NCI-H128 (cell line): ENCODE measurements at regions not wholly inside any gene's neighbourhood (a gene's known extent, or its start where the extent isn't known, plus 50 kb on each side); places are given as distances from the start of the nearest gene placed in this dataset.

Experiments used
- DNase-seq: peaks from one replicate; lab custom pipeline; 2025; ENCODE audit not compliant: unreplicated experiment; lab: John Stamatoyannopoulos, UW

DNA sequence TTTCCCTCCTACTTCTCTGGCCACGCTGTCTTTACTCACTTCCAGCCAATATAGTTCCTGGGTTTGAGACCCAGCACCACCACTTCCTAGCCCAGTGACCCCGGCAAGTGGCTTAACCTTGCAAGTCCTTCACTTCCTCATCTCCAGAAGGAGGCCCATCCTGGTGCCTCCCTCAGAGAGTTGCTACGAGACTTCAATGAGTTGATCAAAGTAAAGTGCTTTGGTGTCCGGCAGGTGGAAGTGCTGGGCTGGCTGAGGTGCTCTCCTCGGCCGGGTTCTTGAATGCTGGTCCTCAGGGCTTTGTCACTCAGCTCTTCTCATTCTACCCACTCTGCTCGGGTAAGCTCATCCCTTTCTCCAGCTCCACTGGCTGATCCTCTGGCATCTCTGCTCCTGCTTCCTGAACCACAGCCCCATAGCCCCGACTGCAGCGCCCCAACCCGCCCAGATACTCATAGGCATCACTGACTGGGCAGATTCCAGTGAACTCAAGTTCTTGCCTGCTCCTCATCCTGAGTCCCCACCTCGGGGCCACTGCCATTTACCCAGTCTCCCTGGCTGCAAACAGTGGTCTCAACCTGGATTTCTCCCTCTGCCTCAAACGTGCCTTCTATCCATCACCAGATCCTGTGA is 75.8 kb upstream of the WNT4 start:
- DNase-seq = no peak

DNA sequence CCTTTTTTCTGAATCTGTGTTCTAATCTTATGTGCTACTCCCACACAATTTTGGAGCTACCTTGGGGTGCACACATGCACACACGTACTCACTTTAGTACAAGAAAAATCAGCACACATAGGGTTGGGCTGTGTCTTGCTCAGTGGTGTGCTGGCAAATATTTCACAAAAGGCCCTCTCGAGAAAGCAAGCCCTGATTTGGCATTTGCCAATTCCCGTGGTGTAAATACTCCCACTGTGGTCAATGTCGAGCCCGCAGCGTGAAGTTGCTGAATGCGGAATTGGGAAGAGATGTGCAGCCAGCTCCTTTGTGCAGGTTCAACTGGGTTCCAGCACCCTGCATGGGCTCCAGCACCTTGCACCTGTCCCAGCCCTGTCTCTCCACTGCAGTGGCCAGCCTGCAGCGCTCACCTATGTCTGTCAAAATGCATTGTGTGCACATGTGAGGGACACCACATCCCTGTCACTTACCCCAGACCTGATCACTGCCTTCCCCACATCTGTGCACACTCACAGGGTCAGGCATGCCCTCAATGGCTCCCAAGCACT is 78.4 kb upstream of the WNT4 start:
- no peak for DNase-seq

DNA sequence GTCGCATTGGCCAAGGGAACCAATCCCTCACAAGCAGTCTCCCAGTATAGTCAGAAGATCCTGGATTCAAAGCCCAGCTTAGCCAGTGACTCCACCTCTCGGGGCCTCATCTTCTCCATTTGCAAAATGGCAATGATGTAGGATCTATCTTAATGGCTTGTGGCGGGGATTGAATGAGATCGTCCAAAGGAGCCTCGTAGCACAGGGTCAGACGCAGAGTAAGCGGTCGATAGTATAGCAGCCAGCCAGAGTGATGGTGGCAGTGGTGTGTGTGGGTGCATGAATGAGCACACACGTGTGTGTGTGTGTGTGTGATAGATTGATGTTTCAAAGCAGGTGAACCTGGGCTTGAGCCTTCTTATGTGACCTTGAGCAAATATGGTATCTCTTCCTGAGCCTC is 79.8 kb upstream of the WNT4 start:
- no peak for DNase-seq

DNA sequence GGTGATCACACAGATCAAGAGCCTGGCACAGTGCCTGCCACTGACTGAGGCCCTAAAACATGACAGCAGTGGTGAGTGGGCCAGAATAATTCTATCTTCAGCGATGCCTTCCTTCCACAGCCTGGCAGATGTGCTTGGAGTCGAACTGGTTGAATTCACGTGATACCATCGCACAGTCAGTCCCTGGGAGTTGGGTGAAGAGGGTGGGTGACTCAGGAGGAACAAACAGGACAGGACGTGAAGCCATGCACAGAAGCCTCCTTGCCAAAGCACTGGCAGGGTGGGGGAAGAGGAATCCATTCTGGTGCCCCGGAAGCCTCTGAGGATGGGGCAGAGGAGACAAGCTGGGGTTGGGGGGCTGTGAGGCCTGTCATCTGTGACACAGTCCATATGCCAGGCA is 80.3 kb upstream of the WNT4 start:
- no peak for DNase-seq

DNA sequence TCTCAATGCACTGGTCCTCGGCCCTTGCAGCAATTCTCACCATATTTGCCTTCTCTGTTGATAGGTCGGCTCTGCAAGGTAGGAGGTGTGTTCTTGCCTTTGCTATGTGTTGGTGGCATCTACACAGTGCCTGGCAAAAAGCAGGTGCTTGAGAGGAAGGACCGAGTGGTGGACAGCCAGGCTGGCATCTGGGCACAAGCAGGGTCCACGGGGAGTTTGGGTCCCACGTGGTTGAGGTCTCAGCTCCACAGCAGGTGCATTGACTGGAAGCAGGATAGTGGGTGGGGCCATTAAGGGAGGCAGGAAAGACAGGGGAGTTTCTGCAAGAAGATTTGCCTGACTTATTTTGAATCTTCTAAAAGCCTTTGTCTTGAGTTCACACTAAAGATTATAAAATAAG is 81.2 kb upstream of the WNT4 start:
- no peak for DNase-seq

DNA sequence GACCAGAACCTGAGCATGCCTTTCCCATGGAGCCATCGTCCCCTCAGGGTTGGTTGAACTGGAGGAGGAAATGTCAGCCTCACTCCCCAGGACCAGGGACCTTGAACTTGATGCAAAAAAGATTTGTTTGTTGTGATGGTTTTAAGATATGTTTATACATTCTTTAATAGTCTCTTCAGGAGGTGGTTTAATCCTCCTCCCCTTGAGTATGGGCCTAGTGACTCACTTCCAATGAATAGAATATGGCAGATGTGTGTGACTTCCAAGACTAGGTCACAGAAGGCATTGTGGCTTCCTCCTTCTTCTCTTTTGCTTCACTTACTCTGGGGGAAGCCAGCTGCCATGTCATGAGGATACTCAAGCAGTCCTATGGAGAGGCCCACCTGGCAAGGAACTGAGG is 81.7 kb upstream of the WNT4 start:
- DNase-seq = no peak

DNA sequence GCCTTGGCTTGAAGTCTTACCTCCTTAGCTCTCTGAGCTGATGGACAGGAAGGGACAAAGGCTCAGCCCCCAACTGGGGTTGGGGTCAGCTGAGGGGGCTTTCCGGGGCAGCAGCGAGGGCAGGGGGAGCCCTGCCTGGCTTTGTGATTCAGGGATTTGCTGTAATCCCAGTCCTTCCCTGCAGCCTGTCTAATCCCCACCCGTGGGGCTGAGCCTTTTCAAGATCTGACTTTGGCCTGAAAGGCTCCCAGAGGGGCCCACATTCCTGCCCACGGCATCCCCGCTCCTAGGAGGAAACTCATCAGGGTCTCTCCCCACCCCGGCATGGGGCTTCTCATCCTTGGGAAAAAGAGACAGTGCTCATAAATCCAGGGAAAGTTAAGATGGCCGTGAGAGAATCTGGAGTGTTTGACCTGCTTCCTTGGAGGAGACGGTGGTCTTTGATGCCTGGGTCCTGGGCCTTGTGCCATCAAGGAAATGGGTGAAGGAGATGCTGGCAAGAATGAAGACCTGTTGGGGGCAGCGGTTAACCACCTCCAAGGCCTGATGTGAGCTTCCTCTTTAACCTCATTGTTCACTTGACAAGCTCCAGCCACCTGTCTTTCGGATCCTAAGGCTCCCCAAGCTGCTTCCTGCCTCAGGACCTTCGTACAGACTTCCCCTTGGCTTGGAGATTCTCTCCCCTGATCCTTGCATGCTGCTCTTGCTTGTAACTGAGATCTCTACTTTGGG is 83.1 kb upstream of the WNT4 start:
- DNase-seq = no peak

DNA sequence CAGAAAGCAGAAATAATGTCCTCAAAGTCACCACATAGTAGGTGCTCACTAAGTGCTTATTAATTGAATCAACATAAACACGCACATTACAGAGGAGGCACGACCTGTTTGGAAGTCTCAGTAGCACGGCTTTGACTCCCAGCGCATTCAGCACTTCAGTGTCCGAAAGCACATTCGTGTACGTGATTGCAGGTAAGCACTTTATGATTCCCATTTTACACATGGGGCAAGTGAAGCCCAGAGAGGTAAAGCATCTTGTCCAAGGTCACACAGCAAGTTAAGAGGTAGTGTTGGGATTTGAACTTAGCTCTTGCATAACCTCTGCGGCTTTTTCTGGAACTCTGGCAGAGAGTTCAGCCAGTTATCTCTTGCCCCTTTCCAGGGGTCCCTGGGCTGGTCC is 85.2 kb upstream of the WNT4 start:
- no peak for DNase-seq

DNA sequence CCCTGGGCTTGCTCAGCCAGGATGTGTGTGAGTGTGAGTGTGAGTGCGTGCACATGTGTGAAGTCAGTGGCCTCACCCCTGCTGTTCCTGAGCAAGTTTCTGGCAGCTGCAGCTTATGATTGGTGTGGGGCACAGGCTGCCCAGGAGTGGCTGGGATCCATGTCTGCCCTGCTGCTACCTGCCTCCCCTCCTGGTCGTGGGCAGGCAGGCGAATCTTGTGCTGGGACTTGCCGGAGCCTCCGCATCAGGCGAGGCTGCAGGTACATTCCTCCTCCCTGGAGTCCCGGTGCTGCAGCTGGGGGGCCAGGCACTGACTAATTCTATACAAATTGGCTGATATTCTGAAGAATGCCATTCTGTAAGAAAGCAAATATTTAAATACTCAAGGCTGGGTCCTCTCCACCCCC is 85.6 kb upstream of the WNT4 start:
- no peak for DNase-seq

DNA sequence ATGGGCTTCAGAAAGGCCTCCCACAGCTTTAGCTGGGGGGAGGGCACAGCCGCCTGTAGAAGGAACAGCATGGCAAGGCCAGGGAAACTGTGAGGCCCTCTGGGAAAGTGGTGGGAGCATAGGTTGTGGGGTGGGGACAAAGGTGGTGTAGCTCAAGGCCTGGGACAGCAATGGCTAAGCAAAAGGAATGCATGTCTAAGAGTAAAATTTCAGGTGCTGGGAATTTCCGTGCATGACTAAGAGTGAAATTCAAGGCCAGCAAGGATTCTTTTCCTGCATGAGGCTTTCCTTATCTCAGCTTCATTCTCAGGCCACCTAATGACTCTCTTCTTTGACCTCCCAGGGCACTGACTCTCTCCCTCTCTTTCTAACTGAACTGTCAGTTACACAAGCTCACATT is 86.5 kb upstream of the WNT4 start:
- DNase-seq = no peak

DNA sequence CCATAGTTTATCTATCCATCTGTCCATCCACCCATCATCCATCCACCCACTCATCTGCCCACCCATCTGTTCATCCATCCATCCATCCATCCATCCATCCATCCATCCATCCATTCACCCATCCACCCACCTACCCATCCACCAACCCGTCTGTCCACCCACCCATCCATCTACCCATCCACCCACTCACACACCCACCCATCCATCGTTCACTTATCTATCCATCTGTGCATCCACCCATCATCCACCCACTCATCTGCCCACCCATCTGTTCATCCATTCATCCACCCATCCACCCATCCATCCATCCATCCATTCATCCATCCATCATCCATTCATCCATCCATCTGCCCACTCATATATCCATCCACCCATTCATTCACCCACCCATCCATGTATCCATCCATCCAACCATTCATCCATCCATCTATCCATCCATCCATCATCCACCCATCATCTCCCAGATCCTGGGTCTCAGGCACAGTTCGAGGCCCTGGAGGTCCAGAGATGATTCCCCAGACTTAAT is 88.2 kb upstream of the WNT4 start:
- DNase-seq = no peak

DNA sequence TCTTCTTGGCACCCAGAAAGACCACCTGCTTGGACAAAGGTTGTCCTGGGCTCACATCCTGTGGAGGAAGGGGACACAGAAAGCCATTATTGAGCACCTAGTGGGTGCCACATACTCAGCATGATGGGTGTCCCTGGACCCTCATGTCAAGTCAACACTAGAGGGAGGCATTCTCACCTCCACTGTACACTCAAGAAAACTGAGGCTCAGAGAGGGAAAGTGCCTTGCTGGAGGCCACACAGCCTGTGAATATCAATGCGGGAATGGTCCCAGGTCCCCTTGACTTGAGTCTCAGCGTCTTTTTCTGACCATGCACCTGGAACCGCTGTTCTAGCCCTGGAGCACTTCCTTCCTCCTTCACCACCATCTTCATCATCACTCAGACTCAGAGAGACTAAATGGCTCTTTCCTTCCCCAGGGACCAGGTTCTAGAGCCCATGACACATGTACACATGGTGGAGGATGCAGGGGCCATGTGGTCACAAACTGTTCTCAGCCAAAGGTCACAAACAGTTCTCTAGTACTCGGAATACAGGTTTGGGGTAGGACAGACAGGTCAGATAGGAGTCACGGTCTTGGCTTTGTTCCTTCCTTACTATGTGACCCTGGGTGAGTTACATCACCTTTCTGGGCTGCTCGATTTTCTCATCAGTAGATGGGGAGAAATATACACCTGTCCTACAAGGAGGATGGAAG is 89.2 kb upstream of the WNT4 start:
- DNase-seq = no peak

DNA sequence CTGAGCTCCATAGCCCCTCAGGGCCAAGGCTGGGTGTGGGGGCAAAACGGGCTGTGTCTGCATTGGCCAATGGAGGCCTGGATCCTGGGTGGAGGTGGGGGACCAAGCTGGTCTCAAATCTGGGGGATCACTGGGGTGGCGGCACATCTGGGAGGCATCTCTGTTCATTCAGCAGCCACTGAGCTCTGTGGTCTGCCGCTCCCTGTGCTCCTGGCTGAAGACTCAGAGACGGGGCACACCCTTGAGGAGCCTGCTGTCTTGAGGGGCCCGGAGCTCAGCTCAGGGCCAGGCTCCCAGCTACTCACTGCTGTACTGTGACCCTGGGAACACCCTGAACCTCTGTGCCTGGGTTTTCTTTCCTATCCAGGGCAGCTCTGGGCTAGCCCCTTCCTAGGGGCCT is 90.3 kb upstream of the WNT4 start:
- DNase-seq = no peak

DNA sequence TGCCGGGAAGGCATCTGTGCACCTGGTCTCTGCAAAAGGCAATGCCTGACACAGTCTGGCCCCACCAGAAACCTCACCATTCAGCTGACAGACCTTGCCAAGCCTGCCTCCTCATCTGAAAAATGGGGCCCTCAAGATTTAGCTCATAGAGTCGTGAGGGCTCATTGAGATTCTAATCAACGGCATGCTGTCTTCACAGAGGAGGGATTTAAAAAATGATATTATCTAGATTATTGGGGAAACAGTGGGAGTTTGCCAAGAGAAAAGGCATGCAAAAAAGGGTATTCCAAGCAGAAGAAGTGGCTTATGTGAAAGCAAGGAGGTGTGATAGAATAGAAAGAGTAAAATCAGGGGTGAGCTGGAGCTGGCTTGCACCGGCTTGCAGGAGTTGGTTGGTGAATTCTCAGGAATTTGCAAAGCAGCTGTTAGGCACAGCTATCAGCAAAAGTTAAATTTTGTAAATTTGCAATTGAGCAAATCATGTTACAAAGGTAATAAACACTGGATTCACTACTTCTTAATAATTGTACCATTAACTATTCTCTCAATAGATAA is 91.7 kb upstream of the WNT4 start:
- no peak for DNase-seq

DNA sequence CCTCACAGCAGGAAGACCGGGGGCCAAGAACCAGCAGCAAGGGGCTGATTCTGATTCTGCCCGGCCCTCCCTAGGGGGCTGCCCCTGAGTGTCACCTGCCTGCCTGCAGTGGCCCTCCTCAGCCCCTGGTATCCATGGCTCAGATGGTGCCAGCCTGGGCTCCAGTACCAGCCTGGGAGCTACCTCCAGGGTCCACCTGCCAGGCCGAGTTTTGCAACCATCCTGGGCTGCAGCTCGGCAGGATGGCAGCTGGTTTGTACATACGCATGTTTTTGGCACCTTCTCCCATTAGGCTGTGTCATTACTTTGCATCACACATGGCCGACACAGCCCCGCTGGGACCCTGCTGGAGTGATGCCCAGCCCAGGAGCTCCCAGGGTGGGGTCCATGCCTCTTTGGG is 93.3 kb upstream of the WNT4 start:
- DNase-seq = no peak

DNA sequence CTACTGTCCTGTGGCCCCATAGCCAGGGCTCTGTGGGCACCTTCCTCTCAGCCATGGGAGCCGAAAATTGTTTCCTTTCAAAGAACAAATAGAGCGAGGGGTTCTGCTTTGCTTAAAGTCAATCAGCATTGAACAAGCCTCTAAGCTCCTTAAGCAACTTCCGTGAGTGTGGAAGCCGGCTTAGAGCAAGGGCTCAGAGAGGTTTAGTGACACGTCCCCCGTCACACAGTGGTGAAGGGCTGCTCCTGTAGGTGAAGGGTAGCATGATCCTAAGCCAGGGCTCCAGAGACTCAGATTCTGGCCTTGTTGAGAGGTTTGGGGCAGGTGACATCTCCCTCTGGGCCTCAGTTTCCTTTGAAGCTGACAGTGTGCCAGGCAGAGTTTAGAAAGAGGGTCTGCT is 94.0 kb upstream of the WNT4 start:
- no peak for DNase-seq

DNA sequence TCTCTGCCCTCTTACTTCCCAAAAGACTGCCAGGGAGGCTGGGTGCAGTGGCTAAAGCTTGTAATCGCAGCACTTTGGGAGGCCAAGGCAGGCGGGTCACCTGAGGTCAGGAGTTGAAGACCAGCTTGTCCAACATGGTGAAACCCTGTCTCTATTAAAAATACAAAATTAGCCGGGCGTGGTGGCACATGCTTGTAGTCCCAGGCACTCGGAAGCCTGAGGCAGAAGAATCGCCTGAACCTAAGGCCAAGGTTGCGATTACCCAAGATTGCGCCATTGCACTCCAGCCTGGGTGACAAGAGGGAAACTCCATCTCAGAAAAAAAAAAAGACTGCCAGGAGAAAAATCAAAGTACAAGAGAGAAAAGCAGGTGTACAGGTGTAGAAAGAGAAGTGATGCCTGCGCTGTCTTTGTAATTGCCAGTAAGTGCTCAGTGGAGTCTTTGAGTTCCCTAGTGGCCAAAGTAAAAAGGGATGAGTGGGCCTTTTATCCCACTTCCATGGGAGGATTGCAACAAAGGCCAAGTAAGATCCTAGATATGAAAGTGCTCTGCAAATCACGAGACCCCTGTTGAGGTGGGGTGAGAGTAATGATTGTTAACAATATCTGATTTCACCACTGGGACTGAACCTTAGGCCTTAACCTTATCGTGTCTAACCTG is 94.7 kb upstream of the WNT4 start:
- no peak for DNase-seq

DNA sequence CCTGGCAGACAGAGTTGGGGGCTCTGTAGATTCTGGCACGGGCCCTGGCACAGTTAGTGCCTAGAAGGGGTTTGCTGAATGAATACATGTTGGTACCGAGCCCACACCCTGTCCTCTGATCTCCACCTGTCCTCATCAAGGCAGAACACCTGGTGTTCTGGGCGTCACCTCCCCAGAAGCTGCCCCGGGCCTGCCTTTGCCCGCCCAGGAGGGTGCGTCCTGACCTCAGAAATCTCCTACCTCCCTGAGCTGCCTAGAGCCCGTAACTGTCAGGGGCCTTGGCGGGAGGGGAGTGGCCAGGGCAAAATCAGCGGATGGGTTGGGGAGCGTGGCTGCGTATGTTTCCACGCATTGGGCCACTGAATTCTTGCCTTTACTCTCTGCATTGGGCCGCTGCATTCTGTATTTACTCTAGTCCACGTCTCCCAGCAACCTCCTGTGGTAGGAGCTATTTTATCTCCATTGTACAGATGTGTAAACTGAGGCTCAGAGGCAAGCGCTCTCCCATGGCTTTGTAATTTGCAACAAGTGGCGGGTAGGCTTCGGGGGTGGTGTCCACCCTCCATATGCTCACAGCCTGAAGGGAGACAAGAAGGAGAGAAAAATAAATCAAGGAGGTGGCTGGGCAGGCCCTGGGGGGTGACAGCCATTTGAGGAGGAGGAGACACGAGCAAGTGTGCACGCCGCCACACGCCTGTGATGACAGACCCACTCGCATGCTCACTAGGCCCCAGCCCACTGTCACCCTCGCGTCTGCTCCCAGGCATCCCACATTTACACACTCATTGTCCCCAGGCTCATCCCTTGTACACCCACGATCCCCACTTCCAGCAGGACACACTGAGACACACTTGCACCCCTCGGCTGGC is 95.7 kb upstream of the WNT4 start:
- no peak for DNase-seq

DNA sequence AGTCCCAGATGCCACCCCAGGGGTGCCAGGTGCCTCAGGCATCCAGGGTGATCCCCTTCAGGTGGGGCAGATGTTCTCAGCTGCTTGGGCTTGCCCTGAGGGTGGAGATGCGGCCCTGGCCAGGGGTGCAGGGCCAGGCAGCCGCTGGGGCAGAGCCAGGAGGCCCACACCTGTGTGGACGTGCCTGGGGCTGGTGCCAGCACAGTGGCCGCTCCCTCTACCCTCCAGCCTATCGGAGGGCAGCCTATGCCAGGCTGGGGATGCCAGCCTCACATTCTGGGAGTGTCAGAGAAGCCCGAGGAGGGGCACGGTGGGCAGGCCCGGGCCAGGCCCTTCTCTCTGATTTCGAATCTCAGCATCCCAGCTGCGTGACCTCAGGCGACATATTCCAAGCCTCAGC is 96.5 kb upstream of the WNT4 start:
- no peak for DNase-seq

DNA sequence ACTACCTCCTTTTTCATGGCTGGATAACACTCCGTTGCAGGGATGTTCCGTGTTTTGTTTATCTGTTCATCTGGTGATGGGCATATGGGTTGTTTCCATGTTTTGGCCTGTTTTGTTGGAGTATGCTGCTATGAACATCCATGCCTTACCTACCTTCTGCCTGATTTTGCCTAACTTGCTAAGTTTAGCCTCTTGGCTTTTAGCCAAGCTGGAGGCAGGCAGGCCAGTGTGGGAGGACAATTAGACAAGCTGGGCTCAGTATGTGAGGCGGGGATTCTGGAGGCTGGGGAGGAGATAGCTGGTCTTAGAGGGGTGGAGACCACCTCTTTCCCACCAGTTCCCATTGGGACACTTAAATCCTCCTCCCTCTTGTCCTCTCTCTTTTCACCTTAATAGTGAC is 98.4 kb upstream of the WNT4 start:
- DNase-seq = no peak
